ENCODE measurements at regions not wholly inside any gene's neighbourhood (a gene's known extent, or its start where the extent isn't known, plus 50 kb on each side); places are given as distances from the start of the nearest gene placed in this dataset.

DNA sequence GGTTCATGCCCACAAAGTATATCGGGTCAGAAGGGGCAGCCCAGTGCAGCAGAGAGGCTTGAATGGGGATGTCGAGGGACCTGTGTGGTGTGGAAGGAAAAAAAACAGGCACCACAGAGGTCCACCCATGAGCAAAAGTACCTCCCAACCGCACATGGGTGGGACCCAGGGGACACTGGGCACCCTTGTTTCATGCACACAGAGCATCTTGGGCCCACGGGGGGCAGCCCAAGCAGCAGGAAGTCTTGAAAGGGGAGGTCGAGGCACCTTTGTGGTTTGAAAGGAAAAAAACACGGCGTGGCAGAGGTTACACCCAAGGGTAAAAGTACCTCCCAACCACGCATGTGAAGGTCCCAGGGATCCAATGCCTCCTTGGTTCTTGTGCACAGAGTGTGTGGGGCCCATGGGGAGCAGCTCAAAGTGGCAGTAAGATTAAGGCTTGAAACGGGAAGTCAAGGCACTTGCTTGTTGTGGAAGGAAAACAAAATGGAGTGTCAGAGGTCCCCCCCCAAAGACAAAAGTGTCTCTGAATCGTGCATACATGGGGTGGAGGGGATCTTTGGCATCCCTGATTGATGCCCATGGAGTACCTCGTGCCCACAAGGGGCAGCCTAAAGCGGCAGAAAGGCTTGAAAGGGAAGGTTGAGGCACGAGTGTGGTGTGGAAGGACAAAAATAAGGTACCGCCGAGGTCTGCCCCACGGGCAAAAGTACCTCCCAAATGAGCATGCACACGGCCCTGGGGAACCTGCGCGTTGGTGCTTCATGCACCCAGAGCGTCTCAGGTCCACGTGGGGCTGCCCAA, 575.5 kb downstream of the ALG10 start:
- no peak for TF ChIP-seq CTCF (IDR thresholded peaks at IDR 0.05; ENCODE audit: low read depth, low read length, missing input control)
- TF ChIP-seq RXRA (IDR thresholded peaks at IDR 0.05): no peak
- TF ChIP-seq, protein P1, sequence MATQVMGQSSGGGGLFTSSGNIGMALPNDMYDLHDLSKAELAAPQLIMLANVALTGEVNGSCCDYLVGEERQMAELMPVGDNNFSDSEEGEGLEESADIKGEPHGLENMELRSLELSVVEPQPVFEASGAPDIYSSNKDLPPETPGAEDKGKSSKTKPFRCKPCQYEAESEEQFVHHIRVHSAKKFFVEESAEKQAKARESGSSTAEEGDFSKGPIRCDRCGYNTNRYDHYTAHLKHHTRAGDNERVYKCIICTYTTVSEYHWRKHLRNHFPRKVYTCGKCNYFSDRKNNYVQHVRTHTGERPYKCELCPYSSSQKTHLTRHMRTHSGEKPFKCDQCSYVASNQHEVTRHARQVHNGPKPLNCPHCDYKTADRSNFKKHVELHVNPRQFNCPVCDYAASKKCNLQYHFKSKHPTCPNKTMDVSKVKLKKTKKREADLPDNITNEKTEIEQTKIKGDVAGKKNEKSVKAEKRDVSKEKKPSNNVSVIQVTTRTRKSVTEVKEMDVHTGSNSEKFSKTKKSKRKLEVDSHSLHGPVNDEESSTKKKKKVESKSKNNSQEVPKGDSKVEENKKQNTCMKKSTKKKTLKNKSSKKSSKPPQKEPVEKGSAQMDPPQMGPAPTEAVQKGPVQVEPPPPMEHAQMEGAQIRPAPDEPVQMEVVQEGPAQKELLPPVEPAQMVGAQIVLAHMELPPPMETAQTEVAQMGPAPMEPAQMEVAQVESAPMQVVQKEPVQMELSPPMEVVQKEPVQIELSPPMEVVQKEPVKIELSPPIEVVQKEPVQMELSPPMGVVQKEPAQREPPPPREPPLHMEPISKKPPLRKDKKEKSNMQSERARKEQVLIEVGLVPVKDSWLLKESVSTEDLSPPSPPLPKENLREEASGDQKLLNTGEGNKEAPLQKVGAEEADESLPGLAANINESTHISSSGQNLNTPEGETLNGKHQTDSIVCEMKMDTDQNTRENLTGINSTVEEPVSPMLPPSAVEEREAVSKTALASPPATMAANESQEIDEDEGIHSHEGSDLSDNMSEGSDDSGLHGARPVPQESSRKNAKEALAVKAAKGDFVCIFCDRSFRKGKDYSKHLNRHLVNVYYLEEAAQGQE (IDR thresholded peaks at IDR 0.05): no peak
- no peak for TF ChIP-seq RAD21 (IDR thresholded peaks at IDR 0.05)
- TF ChIP-seq, protein P2, sequence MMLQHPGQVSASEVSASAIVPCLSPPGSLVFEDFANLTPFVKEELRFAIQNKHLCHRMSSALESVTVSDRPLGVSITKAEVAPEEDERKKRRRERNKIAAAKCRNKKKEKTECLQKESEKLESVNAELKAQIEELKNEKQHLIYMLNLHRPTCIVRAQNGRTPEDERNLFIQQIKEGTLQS (IDR thresholded peaks at IDR 0.05): no peak
- no peak for TF ChIP-seq FOXA1 (IDR thresholded peaks at IDR 0.05)
- TF ChIP-seq SP1 (IDR thresholded peaks at IDR 0.05): no peak
- TF ChIP-seq TAF1 (conservative IDR thresholded peaks at IDR 0.05): no peak
- no peak for TF ChIP-seq JUND (IDR thresholded peaks at IDR 0.05)
- no peak for TF ChIP-seq YY1 (IDR thresholded peaks at IDR 0.05)
- TF ChIP-seq, protein P3, sequence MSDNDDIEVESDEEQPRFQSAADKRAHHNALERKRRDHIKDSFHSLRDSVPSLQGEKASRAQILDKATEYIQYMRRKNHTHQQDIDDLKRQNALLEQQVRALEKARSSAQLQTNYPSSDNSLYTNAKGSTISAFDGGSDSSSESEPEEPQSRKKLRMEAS (IDR thresholded peaks at IDR 0.05): no peak
- TF ChIP-seq GABPA (IDR thresholded peaks at IDR 0.05 in 1 of 2, conservative IDR thresholded peaks at IDR 0.05 in 1 of 2): no peak
- TF ChIP-seq HNF4G (IDR thresholded peaks at IDR 0.05): no peak
- TF ChIP-seq, protein P4, sequence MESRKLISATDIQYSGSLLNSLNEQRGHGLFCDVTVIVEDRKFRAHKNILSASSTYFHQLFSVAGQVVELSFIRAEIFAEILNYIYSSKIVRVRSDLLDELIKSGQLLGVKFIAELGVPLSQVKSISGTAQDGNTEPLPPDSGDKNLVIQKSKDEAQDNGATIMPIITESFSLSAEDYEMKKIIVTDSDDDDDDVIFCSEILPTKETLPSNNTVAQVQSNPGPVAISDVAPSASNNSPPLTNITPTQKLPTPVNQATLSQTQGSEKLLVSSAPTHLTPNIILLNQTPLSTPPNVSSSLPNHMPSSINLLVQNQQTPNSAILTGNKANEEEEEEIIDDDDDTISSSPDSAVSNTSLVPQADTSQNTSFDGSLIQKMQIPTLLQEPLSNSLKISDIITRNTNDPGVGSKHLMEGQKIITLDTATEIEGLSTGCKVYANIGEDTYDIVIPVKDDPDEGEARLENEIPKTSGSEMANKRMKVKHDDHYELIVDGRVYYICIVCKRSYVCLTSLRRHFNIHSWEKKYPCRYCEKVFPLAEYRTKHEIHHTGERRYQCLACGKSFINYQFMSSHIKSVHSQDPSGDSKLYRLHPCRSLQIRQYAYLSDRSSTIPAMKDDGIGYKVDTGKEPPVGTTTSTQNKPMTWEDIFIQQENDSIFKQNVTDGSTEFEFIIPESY (IDR thresholded peaks at IDR 0.05): no peak

Data from liver (tissue), 3 donors.